GM21529 (cell line): ENCODE measurements at regions not wholly inside any gene's neighbourhood (a gene's known extent, or its start where the extent isn't known, plus 50 kb on each side); places are given as distances from the start of the nearest gene placed in this dataset.

ENCODE experiments used
- ATAC-seq: cut with Tn5 transposase; IDR thresholded peaks from one replicate; pipeline ENCODE4 v1.9.1; 2021; ENCODE audit not compliant: unreplicated experiment

- no peak for ATAC-seq
Measured at GRCh38 chr3:127405791-127406190, 117.9 kb upstream of the PRR20G start.

GRCh38 chr3:127405010-127405598, 117.3 kb upstream of the PRR20G start:
- no peak for ATAC-seq

GRCh38 chr3:127404221-127405009, 116.6 kb upstream of the PRR20G start:
- ATAC-seq = no peak

GRCh38 chr3:127403795-127404194, 115.9 kb upstream of the PRR20G start:
- ATAC-seq = no peak

- no peak for ATAC-seq
Measured at GRCh38 chr3:127399154-127399553, 111.3 kb upstream of the PRR20G start.

GRCh38 chr3:127396473-127396872, 108.6 kb upstream of the PRR20G start:
- no peak for ATAC-seq

- ATAC-seq = no peak
Measured at GRCh38 chr3:127395663-127396355, 108.0 kb upstream of the PRR20G start.

- ATAC-seq = no peak
Measured at GRCh38 chr3:127394984-127395662, 107.3 kb upstream of the PRR20G start.

GRCh38 chr3:127394031-127394430, 106.2 kb upstream of the PRR20G start:
- no peak for ATAC-seq

- ATAC-seq = no peak
Measured at GRCh38 chr3:127393131-127393820, 105.4 kb upstream of the PRR20G start.

- no peak for ATAC-seq
Measured at GRCh38 chr3:127392156-127392490, 104.3 kb upstream of the PRR20G start.

- ATAC-seq = no peak
Measured at GRCh38 chr3:127391436-127392155, 103.8 kb upstream of the PRR20G start.

GRCh38 chr3:127390365-127391025, 102.6 kb upstream of the PRR20G start:
- no peak for ATAC-seq

GRCh38 chr3:127389913-127390312, 102.1 kb upstream of the PRR20G start:
- ATAC-seq = no peak

GRCh38 chr3:127389420-127389819, 101.6 kb upstream of the PRR20G start:
- no peak for ATAC-seq

- ATAC-seq = no peak
Measured at GRCh38 chr3:127388427-127388826, 100.6 kb upstream of the PRR20G start.

GRCh38 chr3:127387556-127388153, 99.8 kb upstream of the PRR20G start:
- no peak for ATAC-seq

- no peak for ATAC-seq
Measured at GRCh38 chr3:127387119-127387518, 99.3 kb upstream of the PRR20G start.

GRCh38 chr3:127386490-127386889, 98.6 kb upstream of the PRR20G start:
- ATAC-seq = no peak

GRCh38 chr3:127385540-127385870, 97.7 kb upstream of the PRR20G start:
- no peak for ATAC-seq
